ENCODE measurements at regions not wholly inside any gene's neighbourhood (a gene's known extent, or its start where the extent isn't known, plus 50 kb on each side); places are given as distances from the start of the nearest gene placed in this dataset.

- CTCF ChIA-PET = no interaction called here
- H3K27ac ChIP-seq (ENCODE audit: low read length) = no peak overlapping the region
Observed at GRCh38 chr11:133694701-133695100, 150.6 kb downstream of the SPATA19 start.

DNA sequence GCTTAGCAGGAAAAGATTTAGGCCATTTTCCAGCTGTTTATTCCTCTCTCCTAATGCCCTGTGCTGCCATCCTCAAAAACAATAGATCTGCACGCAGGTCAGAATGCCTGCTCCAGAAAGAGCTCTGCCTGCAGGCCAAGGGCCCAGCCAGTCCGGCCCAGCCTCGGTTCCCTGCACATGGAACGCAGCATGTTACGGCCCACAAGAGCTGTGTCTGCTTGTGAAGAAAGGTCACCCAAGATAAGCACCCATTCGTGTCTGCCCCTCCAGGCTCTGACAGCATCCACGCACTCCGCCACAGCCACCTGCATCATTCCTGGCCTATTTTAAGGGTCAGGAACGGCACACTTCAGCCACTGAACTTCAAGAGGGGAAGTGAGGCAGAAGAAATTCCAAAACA, 152.2 kb downstream of the SPATA19 start:
- Histone ChIP-seq H3K9me3 (ENCODE audit: low read length) (peaks cover 17% of the 10 kb centered on the region), H3K9me2 (replicated peaks; ENCODE audit: low read length) (no peaks in the 10 kb centered on the region), H3K9ac (ENCODE audit: low read length) (no peak overlapping the region), H3K27ac (ENCODE audit: low read length) (no peak overlapping the region), H3K79me2 (ENCODE audit: low read length) (no peaks in the 10 kb centered on the region), H3K27me3 (ENCODE audit: low read length) (no peaks in the 10 kb centered on the region), H3F3A (ENCODE audit: low read length, unreplicated experiment) (no peaks in the 10 kb centered on the region), H4K20me1 (ENCODE audit: low read length) (no peaks in the 10 kb centered on the region), H3K4me1 (ENCODE audit: insufficient read depth, low read length) (no peaks in the 10 kb centered on the region), H3K4me3 (ENCODE audit: low read length) (no peak overlapping the region), H2AFZ (ENCODE audit: low read length) (no peak overlapping the region), H3K4me2 (ENCODE audit: low read length) (no peak overlapping the region), H3K36me3 (ENCODE audit: low read depth, low read length) (no peaks in the 10 kb centered on the region)
- CTCF ChIA-PET = no interaction called here
- TF ChIP-seq, protein P1, sequence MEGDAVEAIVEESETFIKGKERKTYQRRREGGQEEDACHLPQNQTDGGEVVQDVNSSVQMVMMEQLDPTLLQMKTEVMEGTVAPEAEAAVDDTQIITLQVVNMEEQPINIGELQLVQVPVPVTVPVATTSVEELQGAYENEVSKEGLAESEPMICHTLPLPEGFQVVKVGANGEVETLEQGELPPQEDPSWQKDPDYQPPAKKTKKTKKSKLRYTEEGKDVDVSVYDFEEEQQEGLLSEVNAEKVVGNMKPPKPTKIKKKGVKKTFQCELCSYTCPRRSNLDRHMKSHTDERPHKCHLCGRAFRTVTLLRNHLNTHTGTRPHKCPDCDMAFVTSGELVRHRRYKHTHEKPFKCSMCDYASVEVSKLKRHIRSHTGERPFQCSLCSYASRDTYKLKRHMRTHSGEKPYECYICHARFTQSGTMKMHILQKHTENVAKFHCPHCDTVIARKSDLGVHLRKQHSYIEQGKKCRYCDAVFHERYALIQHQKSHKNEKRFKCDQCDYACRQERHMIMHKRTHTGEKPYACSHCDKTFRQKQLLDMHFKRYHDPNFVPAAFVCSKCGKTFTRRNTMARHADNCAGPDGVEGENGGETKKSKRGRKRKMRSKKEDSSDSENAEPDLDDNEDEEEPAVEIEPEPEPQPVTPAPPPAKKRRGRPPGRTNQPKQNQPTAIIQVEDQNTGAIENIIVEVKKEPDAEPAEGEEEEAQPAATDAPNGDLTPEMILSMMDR (conservative IDR thresholded peaks at IDR 0.05; ENCODE audit: low read depth, low read length) = no peak
- TF ChIP-seq EZH2 (IDR thresholded peaks at IDR 0.05; ENCODE audit: low read length, unreplicated experiment) = no peak
- TF ChIP-seq EZH2phosphoT487 (IDR thresholded peaks at IDR 0.05; ENCODE audit: borderline replicate concordance, low read length) = no peak
- ATAC-seq (no peak), DNase-seq (no peak)
- POLR2A ChIA-PET (ENCODE audit: unreplicated experiment) = no interaction called here
- intact Hi-C loops (cut with micrococcal nuclease) = no loop called here
- BruUV-seq (replicated peaks) = no TSS peak

More at GRCh38 chr11:133694701-133695100, 150.6 kb downstream of the SPATA19 start:
- ATAC-seq (no peak), DNase-seq (no peak)
- H3F3A ChIP-seq (ENCODE audit: low read length, unreplicated experiment) = no peaks in the 10 kb centered on the region
- H3K9me2 ChIP-seq (replicated peaks; ENCODE audit: low read length) = no peaks in the 10 kb centered on the region
- H3K4me2 ChIP-seq (ENCODE audit: low read length) = no peak overlapping the region
- H2AFZ ChIP-seq (ENCODE audit: low read length) = no peak overlapping the region
- BruUV-seq (replicated peaks) = no TSS peak
- H3K4me1 ChIP-seq (ENCODE audit: insufficient read depth, low read length) = no peaks in the 10 kb centered on the region
- no peaks in the 10 kb centered on the region for H3K79me2 ChIP-seq (ENCODE audit: low read length)
- no peaks in the 10 kb centered on the region for H3K36me3 ChIP-seq (ENCODE audit: low read depth, low read length)
- no peaks in the 10 kb centered on the region for H3K27me3 ChIP-seq (ENCODE audit: low read length)
- no peak overlapping the region for H3K9ac ChIP-seq (ENCODE audit: low read length)
- H4K20me1 ChIP-seq (ENCODE audit: low read length) = no peaks in the 10 kb centered on the region
- H3K4me3 ChIP-seq (ENCODE audit: low read length) = no peak overlapping the region
- intact Hi-C loops (cut with micrococcal nuclease) = no loop called here
- peaks cover 22% of the 10 kb centered on the region for H3K9me3 ChIP-seq (ENCODE audit: low read length)
- POLR2A ChIA-PET (ENCODE audit: unreplicated experiment) = no interaction called here
- TF ChIP-seq EZH2phosphoT487 (IDR thresholded peaks at IDR 0.05; ENCODE audit: borderline replicate concordance, low read length) (no peak), EZH2 (IDR thresholded peaks at IDR 0.05; ENCODE audit: low read length, unreplicated experiment) (no peak)
- TF ChIP-seq, protein P1 (conservative IDR thresholded peaks at IDR 0.05; ENCODE audit: low read depth, low read length) = no peak

DNA sequence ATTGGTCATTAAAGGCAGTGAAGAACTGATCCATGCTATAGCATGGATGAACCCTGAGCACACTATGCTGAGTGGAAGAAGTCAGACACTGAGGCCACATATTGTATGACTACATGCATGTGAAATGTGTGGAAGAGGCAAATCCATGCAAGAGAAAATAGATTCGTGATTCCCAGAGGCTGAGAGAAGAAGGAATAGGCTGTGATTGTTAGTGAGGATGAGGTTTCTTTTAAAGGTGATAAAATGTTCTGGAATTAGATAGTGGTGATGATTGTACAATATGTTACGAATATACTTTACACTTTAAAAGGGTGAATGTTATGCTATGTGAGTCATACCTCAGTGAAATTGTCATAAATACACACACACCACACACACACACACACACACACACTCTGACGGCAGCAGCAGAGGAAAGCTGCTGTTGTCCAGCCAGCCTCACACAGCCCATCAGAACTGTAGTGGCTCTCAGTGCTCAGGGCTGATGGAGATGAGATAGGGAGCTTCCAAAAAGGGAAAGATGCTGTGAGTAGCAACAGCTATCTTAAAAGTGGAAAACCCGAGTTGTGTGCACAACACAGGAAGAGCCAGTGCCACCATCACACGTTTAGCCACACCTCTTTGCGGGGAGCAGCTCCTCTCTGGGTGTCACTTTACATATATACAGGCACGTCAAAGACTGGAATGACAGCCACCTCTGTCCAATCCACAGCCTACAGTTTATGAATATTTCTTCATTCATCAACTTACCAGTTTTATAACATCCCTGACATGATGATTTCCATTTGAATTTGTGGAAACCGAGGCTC, 153.0 kb downstream of the SPATA19 start:
- Histone ChIP-seq H3K4me3 (ENCODE audit: low read length) (no peak overlapping the region), H3K9ac (ENCODE audit: low read length) (no peak overlapping the region), H3F3A (ENCODE audit: low read length, unreplicated experiment) (no peaks in the 10 kb centered on the region), H3K27me3 (ENCODE audit: low read length) (no peaks in the 10 kb centered on the region), H3K4me1 (ENCODE audit: insufficient read depth, low read length) (no peaks in the 10 kb centered on the region), H3K79me2 (ENCODE audit: low read length) (no peaks in the 10 kb centered on the region), H3K27ac (ENCODE audit: low read length) (no peak overlapping the region), H3K4me2 (ENCODE audit: low read length) (no peak overlapping the region), H3K9me2 (replicated peaks; ENCODE audit: low read length) (no peaks in the 10 kb centered on the region), H4K20me1 (ENCODE audit: low read length) (no peaks in the 10 kb centered on the region), H2AFZ (ENCODE audit: low read length) (no peak overlapping the region), H3K36me3 (ENCODE audit: low read depth, low read length) (no peaks in the 10 kb centered on the region), H3K9me3 (ENCODE audit: low read length) (peaks cover 14% of the 10 kb centered on the region)
- ATAC-seq (no peak), DNase-seq (no peak)
- ChIA-PET CTCF (no interaction called here), POLR2A (ENCODE audit: unreplicated experiment) (no interaction called here)
- TF ChIP-seq, protein P1 (conservative IDR thresholded peaks at IDR 0.05; ENCODE audit: low read depth, low read length) = no peak
- TF ChIP-seq EZH2phosphoT487 (IDR thresholded peaks at IDR 0.05; ENCODE audit: borderline replicate concordance, low read length) = no peak
- TF ChIP-seq EZH2 (IDR thresholded peaks at IDR 0.05; ENCODE audit: low read length, unreplicated experiment) = no peak
- intact Hi-C loops (cut with micrococcal nuclease) = no loop called here
- BruUV-seq (replicated peaks) = no TSS peak
